Natural killer cell treated with Interleukin-12 subunit alpha and Interleukin-12 subunit beta and Interleukin-15 and Interleukin-18, amount 100 ng/mL, for 72 hours (primary cell): ENCODE measurements at regions not wholly inside any gene's neighbourhood (a gene's known extent, or its start where the extent isn't known, plus 50 kb on each side); places are given as distances from the start of the nearest gene placed in this dataset.

ENCODE experiments used
- ATAC-seq, 2 donors: fragments of 150-1000 bp; cut with Tn5 transposase in 1 of 2; sonication (Bioruptor Pico), chemical (Tn5 transposase) in 1 of 2; 2 replicates each; pipeline ENCODE4 v1.10.0; 2021
- DNase-seq: peaks from one replicate; pipeline ENCODE4 v3.0.0; 2022; ENCODE audit warnings: low spot score
- H3K27ac Mint-ChIP-seq, 2 donors: 1 replicate in 1 of 2; 2 replicates in 1 of 2; pipeline ENCODE4 v1.8.0; 2022; ENCODE audit warnings: mixed read lengths in 2 of 2, mild to moderate bottlenecking in 1 of 2, moderate library complexity in 1 of 2
- H3K27me3 Mint-ChIP-seq, 2 donors: 1 replicate in 1 of 2; 2 replicates in 1 of 2; pipeline ENCODE4 v1.8.0; 2022; ENCODE audit warnings: mixed read lengths in 2 of 2
- H3K36me3 Mint-ChIP-seq: one replicate; pipeline ENCODE4 v1.8.0; 2022; ENCODE audit warnings: mixed read lengths
- H3K4me1 Mint-ChIP-seq, 2 donors: 1 replicate in 1 of 2; 2 replicates in 1 of 2; pipeline ENCODE4 v1.8.0; 2022; ENCODE audit warnings: low read depth in 2 of 2, mixed read lengths in 2 of 2, mild to moderate bottlenecking in 1 of 2
- H3K4me3 Mint-ChIP-seq: one replicate; pipeline ENCODE4 v1.8.0; 2022; ENCODE audit warnings: mixed read lengths
- H3K9me3 Mint-ChIP-seq: 2 replicates; pipeline ENCODE4 v1.8.0; 2022; ENCODE audit warnings: mixed read lengths

DNA sequence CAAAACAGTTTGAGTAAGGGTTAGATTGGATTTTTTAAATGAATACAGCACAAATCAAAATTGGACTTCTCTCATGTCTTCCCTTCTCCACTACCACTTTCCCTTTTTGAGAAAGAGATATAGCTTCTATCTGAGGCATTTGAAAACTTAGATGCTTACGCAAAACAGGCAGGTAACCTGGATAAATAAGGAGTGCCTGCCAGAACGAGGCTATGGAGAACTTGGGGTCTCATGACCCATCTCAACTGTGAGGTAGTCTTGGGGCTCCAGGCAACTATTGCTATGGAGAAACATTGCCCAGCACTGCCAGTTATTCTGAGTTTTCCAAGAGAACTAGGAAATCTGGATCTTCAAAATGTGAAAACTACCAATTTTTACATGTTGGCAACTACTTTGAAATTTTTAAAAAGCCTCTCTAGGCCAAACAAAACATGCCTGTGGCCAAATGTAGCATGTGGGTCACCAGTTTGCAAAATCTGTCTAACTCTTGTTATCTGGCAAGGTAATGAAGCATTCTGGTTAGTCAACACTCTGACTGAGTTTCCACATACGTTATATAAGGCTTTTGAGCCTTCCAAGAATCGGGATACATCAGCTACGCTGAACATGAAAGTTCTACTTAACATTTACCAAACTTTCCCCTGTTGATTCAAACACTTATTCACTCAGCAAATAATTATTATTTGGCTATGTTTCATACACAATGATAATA, 752.7 kb downstream of the KCNA4 start:
- no peak overlapping the region for H3K27ac Mint-ChIP-seq
- no peaks in the 10 kb centered on the region for H3K4me1 Mint-ChIP-seq
- no peaks in the 10 kb centered on the region for H3K27me3 Mint-ChIP-seq
- H3K9me3 Mint-ChIP-seq, result peaks cover 10% of the 10 kb centered on the region
- no peak for DNase-seq
- ATAC-seq, result no peak
- H3K4me3 Mint-ChIP-seq, result no peak overlapping the region
- no peaks in the 10 kb centered on the region for H3K36me3 Mint-ChIP-seq

DNA sequence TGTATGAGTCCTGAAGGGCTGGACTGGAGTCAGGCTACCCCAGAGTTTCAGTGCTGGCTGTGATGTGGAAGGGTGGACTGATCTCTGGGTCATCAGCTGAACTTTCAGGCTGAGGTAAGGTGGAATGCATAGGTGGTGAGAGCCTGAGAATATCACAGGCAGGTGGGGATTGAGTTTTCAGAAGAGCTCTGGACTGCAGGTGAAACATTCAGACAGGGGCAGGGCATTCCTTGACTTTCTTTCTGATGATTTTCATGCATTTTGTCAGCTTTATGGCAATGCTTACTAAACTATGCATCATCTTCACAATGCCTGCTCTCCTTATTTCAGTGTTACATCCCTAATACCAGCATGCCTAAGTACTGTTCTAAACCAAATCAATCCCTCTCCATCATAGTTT, 755.0 kb downstream of the KCNA4 start:
- no peak for ATAC-seq
- peaks cover 22% of the 10 kb centered on the region for H3K9me3 Mint-ChIP-seq
- no peaks in the 10 kb centered on the region for H3K4me1 Mint-ChIP-seq
- no peaks in the 10 kb centered on the region for H3K27me3 Mint-ChIP-seq
- H3K27ac Mint-ChIP-seq, result no peak overlapping the region
- no peaks in the 10 kb centered on the region for H3K36me3 Mint-ChIP-seq
- no peak overlapping the region for H3K4me3 Mint-ChIP-seq
- DNase-seq, result no peak

GRCh38 chr11:29260939-29261705, 755.7 kb downstream of the KCNA4 start:
- DNase-seq (no peak), ATAC-seq (no peak)
- Mint-ChIP-seq H3K4me3 (no peak overlapping the region), H3K27me3 (no peaks in the 10 kb centered on the region), H3K9me3 (peaks cover 25% of the 10 kb centered on the region), H3K36me3 (no peaks in the 10 kb centered on the region), H3K27ac (no peak overlapping the region), H3K4me1 (no peaks in the 10 kb centered on the region)

DNA sequence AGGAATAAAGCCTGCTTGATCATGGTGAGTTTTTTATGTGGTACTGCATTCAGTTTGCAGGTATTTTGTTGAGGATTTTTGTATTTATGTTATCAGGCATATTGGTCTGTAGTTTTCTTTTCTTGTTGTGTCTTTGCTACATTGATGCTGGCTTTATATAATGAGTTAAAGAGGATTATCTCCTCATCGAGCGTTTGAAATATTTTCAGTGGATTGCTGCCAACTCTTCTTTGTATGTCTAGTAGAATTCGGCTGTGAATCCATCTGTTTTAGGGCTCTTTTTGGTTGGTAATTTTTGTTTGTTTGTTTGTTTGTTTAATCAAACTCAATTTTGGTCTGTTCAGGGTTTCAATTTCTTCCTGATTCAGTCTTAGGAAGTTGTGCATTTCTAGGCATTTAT, 758.4 kb downstream of the KCNA4 start:
- H3K36me3 Mint-ChIP-seq, result no peaks in the 10 kb centered on the region
- no peak overlapping the region for H3K27ac Mint-ChIP-seq
- ATAC-seq (no peak), DNase-seq (no peak)
- peaks cover 24% of the 10 kb centered on the region for H3K9me3 Mint-ChIP-seq
- no peaks in the 10 kb centered on the region for H3K4me1 Mint-ChIP-seq
- H3K4me3 Mint-ChIP-seq, result no peak overlapping the region
- no peaks in the 10 kb centered on the region for H3K27me3 Mint-ChIP-seq

DNA sequence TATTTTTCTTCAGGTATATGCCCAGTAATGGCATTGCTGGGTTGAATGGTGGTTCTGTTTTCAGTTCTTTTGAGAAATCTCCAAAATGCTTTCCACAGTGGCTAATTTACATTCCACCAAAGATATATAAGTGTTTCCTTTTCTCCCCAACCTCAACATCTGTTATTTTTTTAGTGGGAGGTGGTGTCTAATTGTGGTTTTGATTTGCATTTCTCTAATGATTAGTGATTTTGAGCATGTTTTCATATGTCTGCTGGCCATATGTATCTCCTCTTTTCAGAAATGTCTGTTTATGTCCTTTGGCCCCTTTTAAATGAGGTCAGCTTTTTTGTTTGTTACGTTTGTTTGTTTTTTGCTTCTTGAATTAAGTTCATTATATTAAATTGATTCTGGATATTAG, 760.2 kb downstream of the KCNA4 start:
- DNase-seq (no peak), ATAC-seq (no peak)
- H3K36me3 Mint-ChIP-seq, result no peaks in the 10 kb centered on the region
- H3K4me1 Mint-ChIP-seq, result no peaks in the 10 kb centered on the region
- no peaks in the 10 kb centered on the region for H3K27me3 Mint-ChIP-seq
- H3K9me3 Mint-ChIP-seq, result peaks cover 23% of the 10 kb centered on the region
- no peak overlapping the region for H3K27ac Mint-ChIP-seq
- no peak overlapping the region for H3K4me3 Mint-ChIP-seq

GRCh38 chr11:29255401-29255800, 761.4 kb downstream of the KCNA4 start:
- Mint-ChIP-seq H3K4me3 (no peak overlapping the region), H3K4me1 (no peaks in the 10 kb centered on the region), H3K36me3 (no peaks in the 10 kb centered on the region), H3K27ac (no peak overlapping the region), H3K9me3 (peaks cover 25% of the 10 kb centered on the region), H3K27me3 (no peaks in the 10 kb centered on the region)
- DNase-seq (no peak), ATAC-seq (no peak)

GRCh38 chr11:29251738-29252137, 765.1 kb downstream of the KCNA4 start:
- no peak for ATAC-seq
- peaks cover 19% of the 10 kb centered on the region for H3K9me3 Mint-ChIP-seq
- H3K27me3 Mint-ChIP-seq, result no peaks in the 10 kb centered on the region
- DNase-seq, result no peak
- no peak overlapping the region for H3K4me3 Mint-ChIP-seq
- H3K27ac Mint-ChIP-seq, result no peak overlapping the region
- H3K4me1 Mint-ChIP-seq, result no peaks in the 10 kb centered on the region
- no peaks in the 10 kb centered on the region for H3K36me3 Mint-ChIP-seq

DNA sequence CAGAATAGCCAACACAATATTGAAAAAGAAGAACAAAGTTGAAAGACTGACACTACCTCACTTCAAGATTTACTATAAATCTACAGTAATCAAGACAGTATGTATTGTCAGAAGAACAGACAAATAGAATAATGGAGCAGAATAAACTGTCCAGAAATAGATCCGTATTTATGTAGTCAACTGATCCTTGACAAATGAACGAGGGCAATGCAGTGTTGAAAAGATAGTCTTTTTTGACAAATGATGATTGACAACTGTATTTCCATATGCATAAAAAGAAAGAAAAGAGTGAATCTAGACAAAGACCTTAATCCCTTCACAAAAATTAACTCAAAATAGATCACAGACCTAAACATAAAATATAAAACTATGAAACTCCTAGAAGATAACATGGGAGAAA, 767.1 kb downstream of the KCNA4 start:
- Mint-ChIP-seq H3K27ac (no peak overlapping the region), H3K36me3 (peaks cover 9% of the 10 kb centered on the region), H3K4me1 (no peaks in the 10 kb centered on the region), H3K27me3 (no peaks in the 10 kb centered on the region), H3K9me3 (peaks cover 20% of the 10 kb centered on the region), H3K4me3 (no peak overlapping the region)
- DNase-seq (no peak), ATAC-seq (no peak)

DNA sequence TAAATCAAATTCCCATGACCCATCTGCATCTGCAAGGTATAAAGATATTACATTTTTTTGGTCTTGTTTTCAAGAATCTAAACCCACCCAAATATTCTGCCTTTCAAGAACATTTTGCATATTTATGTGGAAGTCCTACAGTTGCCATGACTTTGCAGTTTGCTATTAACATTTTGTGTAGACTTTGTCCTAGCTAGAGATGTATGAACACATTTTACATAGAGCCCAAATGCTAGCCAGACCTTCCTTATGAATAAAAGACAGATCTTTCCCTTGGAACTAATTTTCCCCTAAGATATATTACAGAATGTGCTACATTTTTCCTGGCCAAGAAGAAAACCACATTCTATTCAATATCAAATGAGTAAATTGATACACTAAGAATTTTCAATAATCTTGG, 772.5 kb downstream of the KCNA4 start:
- DNase-seq, result no peak
- H3K9me3 Mint-ChIP-seq, result peaks cover 24% of the 10 kb centered on the region
- H3K27me3 Mint-ChIP-seq, result no peaks in the 10 kb centered on the region

DNA sequence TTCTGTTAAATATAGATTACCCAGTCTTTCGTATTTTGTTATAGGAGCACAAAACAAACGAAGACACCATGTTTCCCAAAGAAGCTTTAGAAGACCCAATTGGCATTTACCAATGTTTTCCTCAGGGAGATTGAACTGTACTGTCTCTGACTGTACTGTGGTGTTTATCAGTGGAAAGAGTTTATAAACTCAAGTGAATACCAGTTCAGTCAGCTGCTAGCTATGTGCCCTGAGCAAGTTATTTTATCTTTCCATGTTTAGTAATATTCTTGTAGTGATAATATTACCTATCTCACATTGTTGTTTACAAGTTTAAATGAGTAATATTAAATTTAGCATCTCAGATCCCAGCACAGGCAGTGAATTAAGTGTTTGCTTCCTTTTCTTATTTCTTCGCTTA, 773.2 kb downstream of the KCNA4 start:
- H3K36me3 Mint-ChIP-seq, result peaks cover 14% of the 10 kb centered on the region
- H3K4me3 Mint-ChIP-seq, result no peak overlapping the region
- H3K4me1 Mint-ChIP-seq, result no peaks in the 10 kb centered on the region
- H3K27me3 Mint-ChIP-seq, result no peaks in the 10 kb centered on the region
- DNase-seq (no peak), ATAC-seq (no peak)
- peaks cover 24% of the 10 kb centered on the region for H3K9me3 Mint-ChIP-seq
- H3K27ac Mint-ChIP-seq, result no peak overlapping the region

More for the DNA sequence above, 772.5 kb downstream of the KCNA4 start:
- H3K36me3 Mint-ChIP-seq, result peaks cover 14% of the 10 kb centered on the region
- no peak for ATAC-seq
- no peak overlapping the region for H3K27ac Mint-ChIP-seq
- no peaks in the 10 kb centered on the region for H3K4me1 Mint-ChIP-seq
- H3K4me3 Mint-ChIP-seq, result no peak overlapping the region

DNA sequence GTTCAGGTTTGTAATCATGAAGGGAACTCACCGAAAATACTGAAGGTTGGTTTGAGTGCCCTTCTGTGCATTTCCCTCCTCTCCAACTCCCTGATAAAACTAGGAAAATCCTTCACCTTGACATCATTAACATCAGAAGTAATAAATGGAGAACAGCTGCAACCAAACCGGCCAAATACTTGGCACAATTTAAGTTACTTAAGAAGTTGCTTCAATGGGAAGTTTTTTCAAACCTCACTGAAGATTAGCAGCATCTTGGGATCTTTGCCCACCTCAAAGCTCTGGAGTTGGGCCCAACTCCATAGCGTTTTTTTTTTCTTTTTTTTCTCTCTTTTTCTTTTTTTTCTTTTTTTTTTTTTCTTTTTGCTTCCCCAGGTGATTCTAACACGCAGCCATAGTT, 784.8 kb downstream of the KCNA4 start:
- Mint-ChIP-seq H3K27ac (no peak overlapping the region), H3K4me1 (no peaks in the 10 kb centered on the region), H3K9me3 (peaks cover 14% of the 10 kb centered on the region), H3K27me3 (no peaks in the 10 kb centered on the region), H3K4me3 (no peak overlapping the region), H3K36me3 (peaks cover 7% of the 10 kb centered on the region)
- no peak for ATAC-seq
- no peak for DNase-seq

DNA sequence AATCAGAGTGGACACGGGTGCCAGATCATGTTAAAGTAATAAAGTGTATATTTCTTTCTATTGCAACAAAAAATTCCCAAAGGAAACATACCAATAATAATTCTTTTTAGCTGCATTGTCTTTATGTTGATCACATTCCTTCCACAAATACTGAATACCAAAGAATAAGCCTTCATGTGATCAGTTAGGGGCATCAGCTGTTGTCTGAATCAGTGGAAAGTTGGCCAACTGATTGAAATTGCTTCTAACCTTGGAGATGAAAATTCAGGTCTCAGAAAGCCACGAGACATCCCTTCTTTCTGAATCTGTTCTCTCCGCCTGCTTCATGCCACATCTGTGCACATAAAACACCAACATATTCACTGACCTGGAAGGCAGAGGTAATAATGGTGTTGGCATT, 785.2 kb downstream of the KCNA4 start:
- Mint-ChIP-seq H3K4me1 (no peaks in the 10 kb centered on the region), H3K36me3 (peaks cover 7% of the 10 kb centered on the region), H3K27me3 (no peaks in the 10 kb centered on the region), H3K9me3 (peaks cover 14% of the 10 kb centered on the region), H3K4me3 (no peak overlapping the region), H3K27ac (no peak overlapping the region)
- DNase-seq, result no peak
- ATAC-seq, result no peak

DNA sequence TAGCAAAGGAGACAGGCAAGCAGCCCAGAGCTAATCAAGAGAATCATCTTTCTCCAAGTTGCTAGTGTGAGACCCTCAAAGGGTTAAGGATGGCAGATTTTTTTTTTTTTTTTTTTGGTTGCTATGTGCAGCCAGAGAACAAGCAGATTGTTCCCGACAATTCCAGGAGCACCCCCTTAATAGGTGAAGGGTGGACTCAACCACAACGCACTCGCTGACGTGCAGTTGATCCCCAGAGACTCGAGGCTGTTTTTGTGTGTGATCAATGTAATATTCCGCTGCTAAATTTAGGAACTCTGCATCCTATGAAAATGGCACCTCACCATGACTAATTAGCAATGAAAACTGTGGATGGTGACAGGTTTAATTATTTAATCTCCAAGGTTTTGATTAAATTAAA, 789.0 kb downstream of the KCNA4 start:
- peaks cover 22% of the 10 kb centered on the region for H3K9me3 Mint-ChIP-seq
- DNase-seq (no peak), ATAC-seq (no peak)
- H3K4me1 Mint-ChIP-seq, result no peaks in the 10 kb centered on the region
- H3K27me3 Mint-ChIP-seq, result no peaks in the 10 kb centered on the region
- H3K36me3 Mint-ChIP-seq, result peaks cover under 1% of the 10 kb centered on the region
- H3K27ac Mint-ChIP-seq, result no peak overlapping the region
- H3K4me3 Mint-ChIP-seq, result no peak overlapping the region

DNA sequence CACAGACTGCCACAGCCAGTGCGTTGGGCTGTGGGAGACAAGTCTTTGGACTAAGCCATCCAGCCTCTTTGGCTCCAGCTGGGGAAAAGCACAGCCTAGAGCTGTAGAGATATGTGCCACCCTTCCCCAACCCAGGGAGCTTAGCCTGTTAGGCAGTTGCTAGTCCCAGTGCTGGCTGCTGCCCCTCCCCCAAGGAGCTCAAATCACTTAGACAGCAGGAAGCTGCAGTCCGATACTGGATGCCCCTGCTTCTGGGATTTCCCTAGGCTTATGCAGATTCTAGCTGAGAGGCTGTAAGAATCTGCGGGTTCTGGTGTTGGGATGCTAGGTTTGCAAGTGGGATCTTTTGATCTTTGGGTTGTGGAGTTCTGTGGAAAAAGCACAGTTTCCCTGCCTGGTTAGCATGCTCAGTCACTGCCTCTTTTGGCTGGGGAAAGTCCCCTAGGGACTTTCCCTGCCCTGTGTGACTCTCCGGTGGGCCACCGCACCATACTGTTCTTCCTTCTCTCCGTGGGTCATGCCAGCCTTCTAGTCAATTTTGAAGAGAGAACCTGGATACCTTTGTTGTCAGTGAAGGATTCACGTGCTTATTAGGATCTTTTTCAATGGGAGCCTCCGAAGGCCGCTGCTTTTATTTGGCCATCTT, 792.0 kb downstream of the KCNA4 start:
- Mint-ChIP-seq H3K9me3 (peaks cover 47% of the 10 kb centered on the region), H3K4me3 (no peak overlapping the region)

More for the DNA sequence above, 792.0 kb downstream of the KCNA4 start:
- no peaks in the 10 kb centered on the region for H3K27me3 Mint-ChIP-seq
- H3K4me1 Mint-ChIP-seq, result no peaks in the 10 kb centered on the region
- no peak overlapping the region for H3K27ac Mint-ChIP-seq
- DNase-seq (no peak), ATAC-seq (no peak)
- H3K36me3 Mint-ChIP-seq, result peaks cover 10% of the 10 kb centered on the region
